DMS53 (cell line): ENCODE measurements at regions not wholly inside any gene's neighbourhood (a gene's known extent, or its start where the extent isn't known, plus 50 kb on each side); places are given as distances from the start of the nearest gene placed in this dataset.
A peak's percentile ranks its signal among the peaks of the same experiment; 100 is the strongest.

Experiments used
- DNase-seq: peaks from one replicate; lab custom pipeline; 2025; lab: John Stamatoyannopoulos, UW

DNA sequence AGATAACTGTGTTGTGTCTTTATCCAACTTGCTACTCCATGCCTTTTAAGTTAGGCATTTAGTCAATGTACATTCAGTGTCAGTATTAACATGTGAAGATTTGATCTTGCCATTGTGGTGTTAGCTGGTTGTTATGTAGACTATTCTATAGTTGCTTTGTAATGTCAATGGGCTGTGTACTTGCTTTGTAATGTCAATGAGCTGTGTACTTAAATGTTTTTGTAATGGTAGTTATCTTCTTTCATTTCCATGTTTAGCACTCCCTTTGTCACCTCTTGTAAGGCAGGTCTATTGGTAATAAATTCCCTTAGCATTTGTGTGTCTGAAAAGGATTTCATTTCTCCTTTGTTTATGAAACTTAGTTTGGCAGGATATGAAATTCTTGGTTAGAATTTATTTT, 53.4 kb downstream of the MC4R start:
- DNase-seq: no peak

DNA sequence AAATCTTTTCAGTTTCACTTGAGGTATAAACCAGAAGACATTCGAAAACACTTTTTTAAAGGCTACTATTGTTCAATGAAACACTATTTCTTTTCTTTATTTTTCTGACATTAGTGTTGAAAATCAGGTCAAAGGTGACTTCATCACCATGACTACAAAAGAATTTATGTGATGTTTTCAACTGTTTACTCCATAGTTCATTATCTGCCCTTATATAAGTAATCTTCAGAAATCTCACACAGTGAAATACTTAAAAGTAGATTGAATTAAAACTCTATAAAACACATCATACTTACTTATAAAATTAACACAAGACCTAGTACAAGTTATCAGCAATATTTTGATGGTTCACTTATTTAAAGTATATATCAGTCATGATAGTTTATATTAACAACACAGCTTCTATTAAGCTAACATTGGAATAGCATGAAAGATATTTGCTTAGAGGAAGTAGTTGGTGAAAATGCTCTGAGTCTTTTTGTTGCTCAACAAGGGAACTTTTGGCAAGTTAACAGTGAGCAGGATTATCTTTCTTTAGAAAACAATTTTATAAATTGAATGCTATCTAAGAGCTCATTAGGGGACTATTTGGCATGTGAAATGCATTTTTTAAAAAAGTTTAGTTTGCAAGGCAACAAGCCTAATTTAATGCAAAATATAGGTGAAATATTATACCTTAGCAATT, 60.8 kb downstream of the MC4R start:
- peak; percentile 11 for DNase-seq

DNA sequence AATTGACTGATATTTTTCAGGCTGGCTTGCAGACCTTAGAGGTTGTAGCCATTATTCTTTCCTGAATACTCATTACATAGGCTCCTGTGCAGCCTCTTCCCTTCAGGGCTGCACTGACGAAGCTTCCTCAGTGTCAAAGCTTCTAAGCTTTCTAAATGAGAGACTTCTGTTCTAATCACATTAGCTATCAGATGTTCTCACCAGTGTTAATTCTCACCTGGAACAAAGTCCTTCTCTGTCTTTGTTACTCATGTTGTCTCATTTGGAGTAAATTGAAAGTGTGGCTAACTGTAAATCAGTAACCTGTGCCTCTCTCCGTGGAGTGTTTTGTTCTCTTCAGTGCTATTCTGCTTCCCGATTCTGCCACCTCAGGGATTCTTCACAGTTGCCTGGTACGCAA, 76.9 kb downstream of the MC4R start:
- peak; percentile 74 for DNase-seq

DNA sequence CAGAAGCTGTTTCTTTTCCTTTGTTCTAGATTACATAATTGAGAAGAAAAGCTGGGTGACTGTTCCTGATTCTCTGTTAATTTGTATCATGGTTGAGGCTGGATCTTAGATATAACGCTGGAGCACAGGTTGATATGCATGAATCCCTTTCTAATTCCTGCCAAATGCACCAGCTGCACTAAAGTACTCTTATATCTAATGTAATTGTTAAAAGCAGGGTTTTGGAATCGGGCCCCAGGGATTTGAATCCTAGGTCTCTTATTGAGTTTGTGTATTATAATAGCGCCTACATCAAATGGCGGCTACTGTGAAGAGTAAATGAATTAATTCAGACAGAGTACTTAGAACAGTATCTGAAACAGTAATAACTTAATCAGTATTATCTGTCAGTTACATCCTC, 80.4 kb downstream of the MC4R start:
- no peak for DNase-seq

- no peak for DNase-seq
These were observed 93.2 kb downstream of the MC4R start for GRCh38 chr18:60279391-60279790.

DNA sequence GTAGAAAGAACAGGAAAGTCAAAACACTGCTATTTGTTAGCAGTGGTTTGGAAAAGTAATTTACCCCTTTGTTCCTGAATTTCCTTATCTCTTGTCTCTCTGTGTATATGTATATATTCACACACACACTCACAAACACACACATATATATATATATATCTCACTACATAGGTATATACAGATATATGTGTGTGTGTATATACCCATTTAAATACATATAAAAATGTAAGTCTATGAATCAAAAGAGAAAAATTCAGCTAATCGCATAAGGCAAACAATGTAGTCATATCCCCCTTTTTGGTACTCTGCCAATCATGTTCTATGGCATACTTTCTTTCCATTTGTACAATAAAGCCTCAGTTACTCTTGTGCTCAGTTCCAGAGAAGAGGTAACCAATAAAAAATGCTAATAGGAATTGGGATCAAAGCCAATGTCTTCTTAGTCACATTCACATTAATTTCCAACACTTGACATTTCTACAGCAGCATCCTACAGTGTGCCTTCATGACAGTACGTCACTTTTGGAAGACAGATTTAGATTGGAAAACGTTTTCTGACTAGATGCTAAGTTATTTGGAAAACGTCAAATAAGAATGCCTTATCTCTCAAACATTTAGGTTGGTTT, 94.6 kb downstream of the MC4R start:
- DNase-seq: no peak

- no peak for DNase-seq
These were observed 105.0 kb downstream of the MC4R start for GRCh38 chr18:60267391-60268058.

DNA sequence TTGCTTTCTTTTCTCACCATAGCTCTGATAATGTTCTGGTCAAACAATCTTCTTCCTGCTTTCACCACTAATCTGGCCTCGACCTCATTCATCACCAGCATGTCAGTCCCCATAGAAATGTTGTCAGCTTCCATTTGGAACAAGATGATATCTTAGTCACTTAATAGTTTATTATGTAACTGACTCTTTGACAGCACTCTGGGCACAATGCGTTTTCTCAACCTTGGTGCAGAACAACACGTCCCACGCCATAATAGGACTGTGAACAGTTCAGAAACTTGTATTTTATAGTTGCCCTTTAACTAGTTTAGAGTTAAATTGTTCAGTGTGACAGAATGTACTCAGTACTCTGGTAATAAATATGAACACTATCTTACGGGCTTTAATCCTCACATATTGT, 106.0 kb downstream of the MC4R start:
- DNase-seq: no peak

GRCh38 chr18:60259052-60259681, 113.4 kb downstream of the MC4R start:
- DNase-seq: no peak

DNA sequence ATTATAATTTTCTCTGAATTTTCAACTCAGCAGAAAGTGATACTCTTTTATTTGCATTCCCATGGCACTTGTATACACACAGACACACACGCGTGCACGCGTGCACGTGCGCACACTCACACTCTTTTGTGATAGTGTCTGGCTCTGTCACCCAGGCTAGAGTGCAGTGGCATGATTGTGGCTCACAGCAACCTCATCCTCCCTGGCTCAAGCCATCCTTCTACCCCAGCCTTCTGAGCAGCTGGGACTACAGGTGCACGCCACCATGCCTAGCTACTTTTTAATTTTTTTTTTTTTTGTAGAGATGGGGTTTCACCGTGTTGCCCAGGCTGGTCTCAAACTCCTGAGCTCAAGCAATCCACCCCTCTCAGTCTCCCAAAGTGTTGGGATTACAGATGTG, 123.2 kb downstream of the MC4R start:
- no peak for DNase-seq

DNA sequence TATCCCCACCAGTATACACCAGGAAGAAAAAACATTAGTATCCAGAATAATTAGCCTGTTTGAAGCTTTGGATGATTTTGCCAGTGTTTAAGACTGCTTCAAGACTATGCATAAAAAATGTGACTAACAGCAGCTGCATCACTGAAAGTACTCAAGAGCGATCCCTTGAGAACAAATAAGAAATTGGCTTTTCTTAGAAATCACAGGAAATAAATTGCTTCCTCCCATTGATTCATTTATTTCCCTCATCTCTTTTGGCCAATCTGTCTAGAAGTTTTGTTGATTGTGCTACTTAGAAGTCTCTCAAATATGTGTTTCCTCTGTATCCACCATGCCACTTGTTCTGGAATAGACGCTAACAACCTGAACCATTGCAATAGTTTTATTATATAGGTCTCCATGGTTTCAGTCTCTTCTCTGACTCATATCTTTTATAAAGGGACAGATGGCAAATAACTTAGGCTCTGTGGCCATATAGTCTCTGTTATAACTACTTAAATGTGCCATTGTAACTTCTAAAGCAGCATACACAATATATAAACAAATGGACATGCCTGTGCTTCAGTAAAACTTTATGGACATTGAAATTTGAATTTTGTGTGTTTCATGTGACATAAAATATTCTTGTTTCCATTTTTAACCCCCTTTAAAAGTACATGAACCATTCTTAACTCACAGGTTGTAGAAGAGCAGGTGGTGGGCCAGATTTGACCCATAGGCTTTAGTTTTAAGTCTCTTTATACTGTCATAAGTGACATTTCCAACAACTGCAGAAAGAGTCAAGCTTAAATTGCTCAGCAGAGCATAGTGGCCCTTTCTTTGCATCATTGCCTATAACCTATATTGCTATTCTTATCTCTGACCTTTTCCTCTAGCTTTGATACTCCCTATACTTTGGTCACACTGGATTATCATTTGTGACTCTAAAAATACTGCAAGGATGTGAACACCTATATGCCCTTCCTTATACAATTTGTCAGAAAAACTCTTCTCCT, 123.9 kb downstream of the MC4R start:
- peak; percentile 15 for DNase-seq

- DNase-seq: no peak
These were observed 125.5 kb downstream of the MC4R start for GRCh38 chr18:60247103-60247502.

DNA sequence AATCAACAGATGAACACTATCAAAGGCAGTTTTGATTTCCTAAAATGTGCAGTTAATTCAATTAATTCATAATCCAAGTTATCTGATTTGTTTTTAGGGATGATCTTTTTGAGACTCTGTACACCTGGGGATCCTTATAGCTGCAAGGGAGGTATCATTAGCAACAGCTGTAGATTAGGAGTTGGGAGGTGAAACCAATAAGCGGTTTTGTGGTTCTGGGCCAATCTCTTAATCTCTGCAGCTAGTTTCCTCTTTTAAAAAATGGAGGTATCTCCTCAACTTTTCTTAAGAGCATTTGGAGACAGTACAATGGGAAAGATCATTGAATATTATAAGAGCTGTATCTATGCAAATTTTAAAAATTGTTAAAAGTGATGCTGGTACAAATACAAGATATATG, 126.0 kb downstream of the MC4R start:
- no peak for DNase-seq

- no peak for DNase-seq
These were observed 127.5 kb downstream of the MC4R start for GRCh38 chr18:60245096-60245495.

GRCh38 chr18:60239024-60239710, 133.4 kb downstream of the MC4R start:
- peak; percentile 73 for DNase-seq

GRCh38 chr18:60235164-60235563, 137.4 kb downstream of the MC4R start:
- no peak for DNase-seq

- peak; percentile 66 for DNase-seq
These were observed 140.0 kb downstream of the MC4R start for GRCh38 chr18:60232541-60232940.

DNA sequence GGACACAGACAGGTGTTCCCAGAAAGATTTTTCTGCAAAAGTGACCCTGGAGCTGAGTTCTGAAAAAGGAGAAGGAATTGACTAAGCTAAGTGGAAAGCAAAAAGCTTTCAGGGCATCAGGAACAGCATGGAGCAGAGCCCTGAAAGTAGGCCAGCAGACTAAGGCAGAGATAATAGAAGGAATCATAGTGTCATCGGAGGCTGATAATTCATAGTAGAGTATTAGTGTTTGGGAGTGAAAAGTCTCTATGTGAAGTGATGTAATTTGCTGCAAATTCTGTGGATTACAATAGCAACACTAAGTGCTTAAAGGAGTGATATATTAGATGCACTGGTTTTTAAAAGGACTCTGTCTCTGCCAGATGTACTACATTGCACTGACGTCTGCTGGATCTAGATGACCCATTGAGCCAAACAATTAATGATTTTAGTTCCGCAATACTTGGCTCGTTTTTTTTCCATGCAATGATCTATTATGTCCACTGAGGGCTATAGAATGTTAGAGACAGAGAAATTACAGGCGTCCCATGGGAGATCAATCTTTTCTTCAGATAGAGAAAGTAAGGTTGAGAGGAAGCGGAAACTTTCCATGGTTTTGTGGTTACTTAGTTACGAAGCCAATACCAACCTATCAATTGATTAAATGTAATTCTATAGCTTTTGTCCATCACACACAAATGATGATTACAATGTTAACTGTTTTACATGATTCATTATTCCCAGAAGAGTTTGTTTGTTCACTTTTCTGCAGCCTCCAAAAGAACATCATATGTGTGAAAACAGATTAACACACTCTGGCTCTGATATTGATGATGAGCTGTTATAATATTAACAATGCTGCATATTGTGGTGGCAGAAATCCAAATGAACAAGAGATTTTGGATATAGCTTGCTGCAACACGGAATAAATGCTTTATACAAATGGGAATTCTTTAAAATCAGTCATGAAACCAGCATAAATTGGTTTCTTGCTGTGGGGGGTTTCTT, 143.7 kb downstream of the MC4R start:
- no peak for DNase-seq

- no peak for DNase-seq
These were observed 157.1 kb downstream of the MC4R start for GRCh38 chr18:60215432-60215831.

GRCh38 chr18:60209042-60209441, 163.5 kb downstream of the MC4R start:
- no peak for DNase-seq
